Kidney (tissue), 13 donors: ENCODE measurements at regions not wholly inside any gene's neighbourhood (a gene's known extent, or its start where the extent isn't known, plus 50 kb on each side); places are given as distances from the start of the nearest gene placed in this dataset.

ENCODE experiments used
- DNase-seq, 5 donors: peaks; one replicate each; pipeline ENCODE4 v3.0.0-alpha.2; 2013 to 2020
- FAIRE-seq: peaks from 2 replicates; lab custom pipeline; 2012; peaks lifted over from hg19 to GRCh38; lab: Jason Lieb, UNC
- H3K27ac ChIP-seq, 2 donors: one replicate each; pipeline ENCODE4 v1.7.0; 2013; ENCODE audit warnings: low read depth in 2 of 2, low read length in 2 of 2, inconsistent platforms in 1 of 2
- H3K27me3 ChIP-seq: one replicate; pipeline ENCODE4 v1.7.1; 2013; ENCODE audit warnings: low read length, inconsistent platforms; ENCODE audit not compliant: control insufficient read depth, insufficient read depth
- H3K36me3 ChIP-seq, 3 donors: one replicate each; pipeline versions ENCODE4 v1.7.0 to v1.7.1; 2013; ENCODE audit warnings: low read length in 3 of 3, control low read depth in 1 of 3, inconsistent platforms in 1 of 3; ENCODE audit not compliant: insufficient read depth in 3 of 3, control insufficient read depth in 2 of 3
- H3K4me1 ChIP-seq, 3 donors: one replicate each; pipeline versions ENCODE4 v1.7.0 to v1.7.1; 2013; ENCODE audit warnings: low read length in 3 of 3, inconsistent platforms in 1 of 3, low read depth in 1 of 3; ENCODE audit not compliant: control insufficient read depth in 2 of 3, insufficient read depth in 2 of 3
- H3K4me3 ChIP-seq, 3 donors: one replicate each; pipeline versions ENCODE4 v1.7.0 to v1.8.1; 2013; ENCODE audit warnings: low read length in 3 of 3, control low read depth in 1 of 3, inconsistent platforms in 1 of 3
- H3K9ac ChIP-seq, 3 donors: one replicate each; pipeline versions ENCODE4 v1.7.0 to v1.7.1; 2013; ENCODE audit warnings: low read length in 3 of 3, control low read depth in 1 of 3, inconsistent platforms in 1 of 3
- H3K9me3 ChIP-seq, 3 donors: one replicate each; pipeline versions ENCODE4 v1.7.0 to v1.7.1; 2013; ENCODE audit warnings: low read length in 3 of 3, control low read depth in 1 of 3, inconsistent platforms in 1 of 3; ENCODE audit not compliant: control insufficient read depth in 2 of 3, insufficient read depth in 1 of 3
- intact Hi-C: fragments of 100-400 bp; cut with DNase I; formaldehyde crosslinking; loops from one replicate; pipeline ENCODE4 v1.11.1; 2022
- TF ChIP-seq, protein P1 (sequence below): IDR thresholded peaks from 3 replicates; pipeline ENCODE4 v1.5.1; 2012; ENCODE audit warnings: mild to moderate bottlenecking, moderate library complexity, borderline replicate concordance; ENCODE audit not compliant: insufficient read depth; ENCODE audit errors: extremely low read depth
- donor health status: control.
- donor health status: control.
- donor health status: control.
- donor health status: control.
- donor health status: control.
- donor health status: DM: yes; HTN: yes; CAD: no.
- donor health status: Normal renal cell carcinoma (clear cell type).

DNA sequence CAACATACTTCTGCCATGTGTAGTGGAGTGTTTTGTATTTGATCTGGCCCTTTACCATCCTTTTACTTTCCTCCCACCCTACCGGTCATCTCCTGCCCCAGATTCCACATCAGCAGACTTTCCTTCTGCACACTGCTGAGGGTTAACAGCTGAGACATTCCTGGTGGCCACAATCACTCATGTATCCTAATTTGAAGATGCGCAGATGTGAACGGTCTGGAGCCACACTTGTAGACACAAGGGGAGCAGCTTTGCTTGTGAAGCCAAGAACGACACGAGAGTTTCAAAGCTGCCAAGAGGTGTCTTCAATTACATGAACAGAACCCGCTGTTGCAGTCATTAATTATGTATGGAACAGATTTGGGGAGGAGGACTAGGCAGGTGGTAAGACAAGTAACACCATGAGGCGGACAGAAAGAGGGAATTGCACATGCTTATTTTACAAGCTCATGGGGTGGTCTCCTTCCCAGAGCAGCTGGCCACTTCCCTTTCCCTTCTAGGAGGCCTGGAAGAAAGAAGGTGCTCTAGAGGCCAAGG is 260.7 kb upstream of the KLHL29 start:
- no peaks in the 10 kb centered on the region for H3K36me3 ChIP-seq
- peaks cover 0 to 25% (median 19%) of the 10 kb centered on the region in 3 donors for H3K4me1 ChIP-seq
- intact Hi-C loops = no loop called here
- TF ChIP-seq, protein P1, sequence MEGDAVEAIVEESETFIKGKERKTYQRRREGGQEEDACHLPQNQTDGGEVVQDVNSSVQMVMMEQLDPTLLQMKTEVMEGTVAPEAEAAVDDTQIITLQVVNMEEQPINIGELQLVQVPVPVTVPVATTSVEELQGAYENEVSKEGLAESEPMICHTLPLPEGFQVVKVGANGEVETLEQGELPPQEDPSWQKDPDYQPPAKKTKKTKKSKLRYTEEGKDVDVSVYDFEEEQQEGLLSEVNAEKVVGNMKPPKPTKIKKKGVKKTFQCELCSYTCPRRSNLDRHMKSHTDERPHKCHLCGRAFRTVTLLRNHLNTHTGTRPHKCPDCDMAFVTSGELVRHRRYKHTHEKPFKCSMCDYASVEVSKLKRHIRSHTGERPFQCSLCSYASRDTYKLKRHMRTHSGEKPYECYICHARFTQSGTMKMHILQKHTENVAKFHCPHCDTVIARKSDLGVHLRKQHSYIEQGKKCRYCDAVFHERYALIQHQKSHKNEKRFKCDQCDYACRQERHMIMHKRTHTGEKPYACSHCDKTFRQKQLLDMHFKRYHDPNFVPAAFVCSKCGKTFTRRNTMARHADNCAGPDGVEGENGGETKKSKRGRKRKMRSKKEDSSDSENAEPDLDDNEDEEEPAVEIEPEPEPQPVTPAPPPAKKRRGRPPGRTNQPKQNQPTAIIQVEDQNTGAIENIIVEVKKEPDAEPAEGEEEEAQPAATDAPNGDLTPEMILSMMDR = no peak
- peak overlapping the region in 1 of 2 donors; percentile 14 for H3K27ac ChIP-seq
- no peak for DNase-seq
- FAIRE-seq = no peak
- H3K9ac ChIP-seq = no peak overlapping the region
- H3K27me3 ChIP-seq = no peaks in the 10 kb centered on the region
- H3K9me3 ChIP-seq = no peaks in the 10 kb centered on the region
- no peak overlapping the region for H3K4me3 ChIP-seq

DNA sequence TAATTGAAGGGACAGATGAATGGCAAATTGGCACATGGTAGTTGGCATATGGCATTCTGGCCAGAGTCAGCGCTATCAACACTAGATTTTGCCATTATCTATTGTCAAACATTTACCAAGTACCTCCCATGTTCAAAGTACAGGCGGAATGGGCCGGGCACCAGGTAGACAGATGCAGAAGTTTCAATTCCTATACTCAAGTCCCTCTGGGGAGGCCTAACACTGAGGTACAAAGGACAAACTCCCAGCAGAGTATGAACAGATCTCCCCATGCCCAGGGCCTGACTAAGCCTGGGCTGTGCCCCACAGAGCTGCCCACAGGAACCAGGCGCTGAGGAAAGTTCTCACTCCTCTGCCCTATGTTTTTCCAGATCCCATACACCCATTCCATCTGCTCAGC is 257.5 kb upstream of the KLHL29 start:
- no peak for DNase-seq
- peak overlapping the region; percentile 7 to 68 for H3K27ac ChIP-seq
- intact Hi-C loops = no loop called here
- peaks cover 0 to 16% (median 15%) of the 10 kb centered on the region in 3 donors for H3K4me1 ChIP-seq
- H3K9me3 ChIP-seq = no peaks in the 10 kb centered on the region
- no peak overlapping the region for H3K4me3 ChIP-seq
- no peak for FAIRE-seq
- H3K27me3 ChIP-seq = no peaks in the 10 kb centered on the region
- H3K36me3 ChIP-seq = no peaks in the 10 kb centered on the region
- H3K9ac ChIP-seq = no peak overlapping the region
- TF ChIP-seq, protein P1 = peak; percentile 6

DNA sequence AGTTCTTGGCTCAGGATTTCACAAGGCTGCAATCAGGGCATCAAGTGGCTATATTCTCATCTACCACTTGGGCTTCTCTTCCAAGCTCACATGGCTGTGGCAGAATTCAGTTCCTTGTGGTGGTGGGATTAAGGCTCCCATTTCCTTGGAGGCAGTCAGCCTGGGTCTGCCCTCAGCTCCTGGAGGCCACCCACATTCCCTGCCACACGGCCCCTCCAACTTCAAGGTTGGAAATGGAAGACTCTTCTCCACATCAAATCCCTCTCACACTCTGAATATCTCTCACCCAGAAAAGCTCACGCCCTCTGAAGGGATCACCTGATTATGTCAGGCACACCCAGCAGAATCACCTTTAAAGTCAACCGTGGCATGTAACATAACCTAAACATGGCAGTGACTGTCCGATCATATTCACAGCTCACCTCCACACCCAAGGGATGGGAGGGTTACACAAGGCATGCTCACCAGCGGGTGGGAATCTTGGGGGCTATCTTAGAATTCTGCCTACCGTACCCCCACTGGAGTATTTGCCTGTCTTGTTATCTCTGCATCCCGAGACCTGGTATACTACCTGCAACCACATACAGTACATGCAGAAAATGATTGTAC is 256.2 kb upstream of the KLHL29 start:
- H3K36me3 ChIP-seq = no peaks in the 10 kb centered on the region
- H3K27ac ChIP-seq = no peak overlapping the region
- FAIRE-seq (no peak), DNase-seq (no peak)
- H3K9me3 ChIP-seq = no peaks in the 10 kb centered on the region
- TF ChIP-seq, protein P1 = no peak
- H3K4me1 ChIP-seq = peaks cover 0 to 10% (median 10%) of the 10 kb centered on the region in 3 donors
- no peak overlapping the region for H3K9ac ChIP-seq
- intact Hi-C loops = no loop called here
- no peaks in the 10 kb centered on the region for H3K27me3 ChIP-seq
- H3K4me3 ChIP-seq = no peak overlapping the region
